Fibroblast of villous mesenchyme (primary cell): ENCODE measurements at regions not wholly inside any gene's neighbourhood (a gene's known extent, or its start where the extent isn't known, plus 50 kb on each side); places are given as distances from the start of the nearest gene placed in this dataset.

Experiments
- DNase-seq: peaks from one replicate; pipeline ENCODE4 v3.0.0-alpha.2; 2010; ENCODE audit warnings: low read depth
- H3K4me3 ChIP-seq: 2 replicates; pipeline ENCODE4 v1.5.1; 2011; ENCODE audit warnings: low read depth, mild to moderate bottlenecking, low read length
- TF ChIP-seq, protein P1 (sequence below): IDR thresholded peaks from 2 replicates; pipeline ENCODE4 v1.5.1; 2012; ENCODE audit warnings: low read depth, mild to moderate bottlenecking, low read length; ENCODE audit not compliant: insufficient read depth

DNA sequence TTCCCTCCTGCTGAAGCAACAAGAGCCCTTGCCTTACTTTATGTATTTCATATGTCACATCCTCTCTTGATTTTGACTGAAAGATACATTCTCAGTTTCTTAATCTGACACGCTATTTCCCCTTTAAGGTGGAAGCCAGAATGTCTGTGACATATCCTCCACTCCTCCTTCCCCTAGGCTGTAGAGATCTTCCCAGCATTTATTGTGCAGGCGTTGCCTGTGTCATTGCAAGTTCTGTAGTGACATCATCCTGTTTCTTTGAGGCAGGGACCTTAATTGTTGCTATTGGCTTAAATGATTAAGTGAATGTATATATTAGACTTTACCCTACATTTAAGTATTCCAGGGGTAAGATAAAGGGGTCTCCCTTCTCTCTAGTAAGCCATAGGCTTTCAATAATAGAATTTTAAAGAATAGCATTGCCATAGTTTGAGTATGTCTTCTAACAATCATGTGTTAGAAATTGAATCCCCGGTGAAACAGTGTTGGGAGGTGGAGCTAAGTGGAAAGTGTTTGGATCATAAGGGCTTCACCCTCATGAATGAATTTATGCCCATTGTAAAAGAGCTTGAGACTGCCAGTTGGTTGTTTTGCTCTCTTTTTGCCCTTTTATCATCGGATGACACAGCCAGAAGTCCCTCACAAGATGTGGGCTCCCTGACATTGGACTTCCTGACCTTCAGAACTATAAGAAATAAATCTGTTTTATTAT lies 189.5 kb upstream of the CDC14C start:
- TF ChIP-seq, protein P1, sequence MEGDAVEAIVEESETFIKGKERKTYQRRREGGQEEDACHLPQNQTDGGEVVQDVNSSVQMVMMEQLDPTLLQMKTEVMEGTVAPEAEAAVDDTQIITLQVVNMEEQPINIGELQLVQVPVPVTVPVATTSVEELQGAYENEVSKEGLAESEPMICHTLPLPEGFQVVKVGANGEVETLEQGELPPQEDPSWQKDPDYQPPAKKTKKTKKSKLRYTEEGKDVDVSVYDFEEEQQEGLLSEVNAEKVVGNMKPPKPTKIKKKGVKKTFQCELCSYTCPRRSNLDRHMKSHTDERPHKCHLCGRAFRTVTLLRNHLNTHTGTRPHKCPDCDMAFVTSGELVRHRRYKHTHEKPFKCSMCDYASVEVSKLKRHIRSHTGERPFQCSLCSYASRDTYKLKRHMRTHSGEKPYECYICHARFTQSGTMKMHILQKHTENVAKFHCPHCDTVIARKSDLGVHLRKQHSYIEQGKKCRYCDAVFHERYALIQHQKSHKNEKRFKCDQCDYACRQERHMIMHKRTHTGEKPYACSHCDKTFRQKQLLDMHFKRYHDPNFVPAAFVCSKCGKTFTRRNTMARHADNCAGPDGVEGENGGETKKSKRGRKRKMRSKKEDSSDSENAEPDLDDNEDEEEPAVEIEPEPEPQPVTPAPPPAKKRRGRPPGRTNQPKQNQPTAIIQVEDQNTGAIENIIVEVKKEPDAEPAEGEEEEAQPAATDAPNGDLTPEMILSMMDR: no peak
- no peak overlapping the region for H3K4me3 ChIP-seq
- no peak for DNase-seq

DNA sequence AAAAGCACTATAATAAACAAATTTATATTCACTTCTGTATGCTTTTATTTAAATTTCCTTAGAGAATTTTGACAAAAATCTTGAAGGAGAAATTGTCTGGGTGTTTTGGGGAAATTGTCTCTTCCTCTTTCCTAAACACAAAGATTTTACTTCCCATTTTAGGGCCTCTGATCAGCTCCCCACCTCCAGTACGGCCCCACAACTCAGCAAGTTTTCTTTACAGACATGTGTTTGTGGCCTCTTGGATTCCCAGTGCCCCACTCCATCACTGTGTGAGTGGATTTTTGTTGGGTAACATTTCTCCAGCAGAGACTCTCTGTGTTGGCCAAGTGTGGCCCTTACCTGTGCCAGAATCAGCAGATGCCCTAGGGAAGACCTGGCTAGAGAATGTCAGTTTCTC lies 182.8 kb upstream of the CDC14C start:
- TF ChIP-seq, protein P1: no peak
- DNase-seq: no peak
- H3K4me3 ChIP-seq: no peak overlapping the region

- DNase-seq: no peak
- no peak overlapping the region for H3K4me3 ChIP-seq
- TF ChIP-seq, protein P1: no peak
Observed at GRCh38 chr7:48742079-48742798, 182.1 kb upstream of the CDC14C start.

DNA sequence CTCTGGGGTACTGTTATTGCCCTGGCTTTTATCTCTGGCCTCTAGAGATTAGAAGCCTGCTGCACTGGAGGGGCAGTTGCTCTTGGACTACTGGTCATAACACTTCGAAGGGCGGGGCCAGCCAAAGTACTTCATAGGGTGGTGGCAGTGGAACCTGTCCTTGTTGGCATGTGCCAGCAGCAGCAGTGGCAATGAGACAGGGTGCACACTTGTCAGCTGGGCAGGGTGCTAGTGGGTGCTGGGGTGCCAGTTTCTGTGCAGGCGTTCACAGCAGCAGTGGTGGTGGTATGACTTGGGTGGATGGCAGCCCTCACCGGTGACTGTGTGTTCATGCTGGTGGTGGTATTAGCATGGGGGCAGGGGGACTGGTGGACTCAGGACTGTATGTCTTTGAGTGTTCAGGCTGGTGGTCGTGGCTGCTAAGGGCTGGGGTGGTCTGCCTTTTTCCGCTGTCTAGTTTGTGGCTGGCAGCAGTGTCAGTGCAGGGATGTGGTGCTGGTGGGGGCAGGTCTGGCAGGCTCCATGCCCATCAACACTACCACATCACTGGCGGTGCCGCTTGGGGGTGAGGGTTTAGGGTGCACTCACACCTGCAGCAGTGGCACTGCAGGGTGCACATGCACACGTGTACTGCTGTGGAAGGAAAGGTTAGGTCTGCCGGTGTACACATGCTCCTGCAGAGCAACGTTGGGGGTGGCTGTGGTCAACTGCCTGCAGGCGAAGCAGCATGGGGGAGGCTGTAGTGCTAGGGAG lies 176.1 kb upstream of the CDC14C start:
- H3K4me3 ChIP-seq: no peak overlapping the region
- DNase-seq: no peak
- TF ChIP-seq, protein P1: no peak

- TF ChIP-seq, protein P1: no peak
- DNase-seq: no peak
- no peak overlapping the region for H3K4me3 ChIP-seq
Observed at GRCh38 chr7:48755061-48755555, 169.2 kb upstream of the CDC14C start.

DNA sequence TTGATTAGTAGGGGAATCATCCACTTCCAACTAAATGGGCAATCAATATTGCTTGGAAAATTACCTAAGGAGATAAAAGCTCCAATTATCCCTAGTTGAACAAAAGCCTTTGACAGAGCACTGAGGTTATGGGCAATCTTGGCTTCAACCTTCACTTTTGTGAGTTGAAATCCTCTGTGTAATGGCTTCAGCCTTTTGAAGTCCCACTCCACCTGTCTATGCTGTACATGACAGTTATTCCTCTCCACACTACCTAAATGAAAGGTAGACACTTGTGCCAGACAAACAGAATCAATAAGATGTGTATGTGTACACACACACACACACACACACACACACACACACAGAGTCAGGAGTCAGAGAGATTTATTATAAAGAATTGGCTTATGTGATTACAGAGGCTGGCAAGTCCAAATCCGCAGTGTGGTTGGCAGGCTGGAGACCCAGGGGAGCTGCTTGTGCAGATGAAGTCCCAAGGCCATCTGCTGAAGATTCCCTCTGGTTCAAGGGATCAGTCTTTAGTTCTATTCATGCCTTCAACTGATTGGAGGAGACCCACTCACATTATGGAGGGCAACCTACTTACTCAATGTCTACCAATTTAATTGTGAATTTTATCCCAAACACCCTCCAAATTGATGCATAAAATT lies 164.8 kb upstream of the CDC14C start:
- TF ChIP-seq, protein P1: no peak
- DNase-seq: no peak

More for the DNA sequence above, 164.8 kb upstream of the CDC14C start:
- no peak overlapping the region for H3K4me3 ChIP-seq
